GM18511 (cell line): ENCODE measurements at regions not wholly inside any gene's neighbourhood (a gene's known extent, or its start where the extent isn't known, plus 50 kb on each side); places are given as distances from the start of the nearest gene placed in this dataset.

Experiments
- ATAC-seq: cut with Tn5 transposase; IDR thresholded peaks from one replicate; pipeline ENCODE4 v1.9.1; 2021; ENCODE audit warnings: mild to moderate bottlenecking, moderate library complexity; ENCODE audit not compliant: unreplicated experiment

- no peak for ATAC-seq
Observed at GRCh38 chr4:177041356-177041755, 248.6 kb upstream of the VEGFC start.

- ATAC-seq, result peak; percentile 79
Observed at GRCh38 chr4:177047070-177047850, 254.5 kb upstream of the VEGFC start.

GRCh38 chr4:177047851-177048174, 255.1 kb upstream of the VEGFC start:
- no peak for ATAC-seq

GRCh38 chr4:177051473-177052060, 258.1 kb upstream of the NEIL3 start:
- ATAC-seq, result peak; percentile 88

GRCh38 chr4:177052211-177052934, 257.3 kb upstream of the NEIL3 start:
- no peak for ATAC-seq

- ATAC-seq, result no peak
Observed at GRCh38 chr4:177057186-177057585, 252.5 kb upstream of the NEIL3 start.

- ATAC-seq, result no peak
Observed at GRCh38 chr4:177064116-177064515, 245.6 kb upstream of the NEIL3 start.

- ATAC-seq, result no peak
Observed at GRCh38 chr4:177064729-177065394, 244.8 kb upstream of the NEIL3 start.

- ATAC-seq, result no peak
Observed at GRCh38 chr4:177066746-177067145, 242.9 kb upstream of the NEIL3 start.

- no peak for ATAC-seq
Observed at GRCh38 chr4:177070533-177071058, 239.1 kb upstream of the NEIL3 start.

- ATAC-seq, result no peak
Observed at GRCh38 chr4:177077095-177077971, 232.3 kb upstream of the NEIL3 start.

GRCh38 chr4:177079327-177079726, 230.3 kb upstream of the NEIL3 start:
- ATAC-seq, result no peak

- peak; percentile 61 for ATAC-seq
Observed at GRCh38 chr4:177080388-177080787, 229.3 kb upstream of the NEIL3 start.

GRCh38 chr4:177087060-177087459, 222.6 kb upstream of the NEIL3 start:
- no peak for ATAC-seq

GRCh38 chr4:177087499-177087898, 222.2 kb upstream of the NEIL3 start:
- ATAC-seq, result no peak

- ATAC-seq, result no peak
Observed at GRCh38 chr4:177091515-177091914, 218.2 kb upstream of the NEIL3 start.

- ATAC-seq, result no peak
Observed at GRCh38 chr4:177092807-177093206, 216.9 kb upstream of the NEIL3 start.

- ATAC-seq, result no peak
Observed at GRCh38 chr4:177093964-177094363, 215.7 kb upstream of the NEIL3 start.

- no peak for ATAC-seq
Observed at GRCh38 chr4:177097291-177097690, 212.4 kb upstream of the NEIL3 start.

GRCh38 chr4:177099211-177099610, 210.5 kb upstream of the NEIL3 start:
- no peak for ATAC-seq
